ENCODE measurements at regions not wholly inside any gene's neighbourhood (a gene's known extent, or its start where the extent isn't known, plus 50 kb on each side); places are given as distances from the start of the nearest gene placed in this dataset.

DNA sequence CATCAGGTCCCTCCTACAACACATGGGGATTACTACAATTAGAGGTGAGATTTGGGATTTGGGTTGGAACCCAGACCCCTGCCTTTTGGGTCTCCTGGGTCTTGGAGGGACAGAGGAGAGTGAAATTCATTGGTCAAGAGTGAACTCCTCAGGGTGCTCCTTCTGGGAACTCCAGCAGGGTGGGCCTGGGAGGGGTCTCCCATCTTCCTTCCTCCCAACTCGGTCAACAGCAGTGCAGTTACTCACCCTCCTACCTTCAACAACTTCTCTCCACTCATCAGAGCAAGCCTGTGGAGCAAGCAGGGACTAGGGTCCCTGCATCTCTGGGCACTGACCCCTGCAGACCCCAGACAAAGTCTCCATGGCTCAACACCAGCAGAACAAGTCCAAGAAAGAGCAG, 89.3 kb upstream of the TMPRSS2 start:
- ATAC-seq (no peak), DNase-seq (no peak)
- H3K4me1 ChIP-seq (ENCODE audit: low read depth), result peaks cover 5% of the 10 kb centered on the region
- intact Hi-C loops (cut with DNase I, micrococcal nuclease), result no loop called here
- no peaks in the 10 kb centered on the region for H3K9me3 ChIP-seq
- H3K36me3 ChIP-seq (ENCODE audit: low read depth), result no peaks in the 10 kb centered on the region
- H3K4me3 ChIP-seq, result no peak overlapping the region
- TF ChIP-seq, protein P1, sequence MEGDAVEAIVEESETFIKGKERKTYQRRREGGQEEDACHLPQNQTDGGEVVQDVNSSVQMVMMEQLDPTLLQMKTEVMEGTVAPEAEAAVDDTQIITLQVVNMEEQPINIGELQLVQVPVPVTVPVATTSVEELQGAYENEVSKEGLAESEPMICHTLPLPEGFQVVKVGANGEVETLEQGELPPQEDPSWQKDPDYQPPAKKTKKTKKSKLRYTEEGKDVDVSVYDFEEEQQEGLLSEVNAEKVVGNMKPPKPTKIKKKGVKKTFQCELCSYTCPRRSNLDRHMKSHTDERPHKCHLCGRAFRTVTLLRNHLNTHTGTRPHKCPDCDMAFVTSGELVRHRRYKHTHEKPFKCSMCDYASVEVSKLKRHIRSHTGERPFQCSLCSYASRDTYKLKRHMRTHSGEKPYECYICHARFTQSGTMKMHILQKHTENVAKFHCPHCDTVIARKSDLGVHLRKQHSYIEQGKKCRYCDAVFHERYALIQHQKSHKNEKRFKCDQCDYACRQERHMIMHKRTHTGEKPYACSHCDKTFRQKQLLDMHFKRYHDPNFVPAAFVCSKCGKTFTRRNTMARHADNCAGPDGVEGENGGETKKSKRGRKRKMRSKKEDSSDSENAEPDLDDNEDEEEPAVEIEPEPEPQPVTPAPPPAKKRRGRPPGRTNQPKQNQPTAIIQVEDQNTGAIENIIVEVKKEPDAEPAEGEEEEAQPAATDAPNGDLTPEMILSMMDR (IDR thresholded peaks at IDR 0.05), result no peak

DNA sequence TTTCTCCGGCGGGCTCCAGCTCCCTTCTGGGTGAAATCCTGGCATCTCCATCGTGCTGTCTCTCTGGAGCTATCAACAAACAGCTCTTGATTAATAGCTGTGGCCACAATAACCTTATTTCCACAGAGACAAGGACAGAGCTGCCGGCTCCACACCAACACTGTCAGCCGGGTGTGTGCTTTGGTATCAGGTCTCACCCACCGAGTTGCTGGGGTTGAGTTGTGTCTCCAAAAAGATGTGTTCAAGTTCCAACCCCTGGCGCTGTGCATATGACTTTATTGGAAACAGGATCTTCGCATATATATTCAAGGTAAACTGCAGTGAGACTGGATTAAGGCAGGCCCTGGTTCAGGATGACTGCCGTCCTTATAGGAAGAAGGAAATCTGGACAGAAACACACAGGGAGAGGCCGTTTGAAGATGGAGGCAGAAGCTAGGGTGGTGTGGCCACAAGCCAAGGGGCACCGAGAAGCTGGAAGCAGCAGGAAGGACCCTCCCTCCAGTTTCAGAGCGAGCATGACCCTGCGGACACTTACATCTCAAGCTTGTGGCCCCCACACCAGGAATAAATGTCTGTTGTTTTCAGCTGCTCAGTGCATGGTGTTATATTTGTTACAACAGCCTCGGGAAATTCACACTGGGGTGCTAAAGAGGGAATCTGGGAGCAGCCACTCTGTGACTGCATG, 88.4 kb upstream of the TMPRSS2 start:
- H3K4me1 ChIP-seq (ENCODE audit: low read depth), result peaks cover under 1% of the 10 kb centered on the region
- DNase-seq (peak in 1 of 3 donors; percentile 9), ATAC-seq (no peak)
- no peaks in the 10 kb centered on the region for H3K36me3 ChIP-seq (ENCODE audit: low read depth)
- H3K4me3 ChIP-seq, result no peak overlapping the region
- TF ChIP-seq, protein P1 (IDR thresholded peaks at IDR 0.05), result no peak
- no peaks in the 10 kb centered on the region for H3K9me3 ChIP-seq
- intact Hi-C loops (cut with DNase I, micrococcal nuclease), result no loop called here

DNA sequence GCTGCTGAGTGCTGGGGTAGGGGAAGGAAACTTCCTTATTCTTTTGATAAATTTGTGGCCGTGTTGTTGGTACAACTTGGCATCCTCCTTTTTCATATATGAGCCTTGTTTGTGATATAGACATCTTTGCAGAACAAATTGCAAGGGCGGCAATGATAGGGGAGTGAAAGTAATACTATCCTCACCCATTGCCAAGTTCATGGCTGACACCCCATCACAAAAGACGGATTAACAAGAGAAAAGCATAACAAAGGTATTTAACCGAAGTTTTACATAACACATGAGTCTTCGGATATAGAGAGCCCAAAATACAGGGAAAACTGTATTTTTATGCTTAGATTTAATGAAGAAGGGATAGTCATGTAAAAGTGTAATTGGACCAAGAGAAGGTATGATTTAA, 86.3 kb upstream of the TMPRSS2 start:
- intact Hi-C loops (cut with DNase I, micrococcal nuclease), result no loop called here
- Histone ChIP-seq H3K4me3 (no peak overlapping the region), H3K36me3 (ENCODE audit: low read depth) (no peaks in the 10 kb centered on the region), H3K4me1 (ENCODE audit: low read depth) (no peaks in the 10 kb centered on the region), H3K9me3 (no peaks in the 10 kb centered on the region)
- TF ChIP-seq, protein P1 (IDR thresholded peaks at IDR 0.05), result no peak
- ATAC-seq (no peak), DNase-seq (no peak)

DNA sequence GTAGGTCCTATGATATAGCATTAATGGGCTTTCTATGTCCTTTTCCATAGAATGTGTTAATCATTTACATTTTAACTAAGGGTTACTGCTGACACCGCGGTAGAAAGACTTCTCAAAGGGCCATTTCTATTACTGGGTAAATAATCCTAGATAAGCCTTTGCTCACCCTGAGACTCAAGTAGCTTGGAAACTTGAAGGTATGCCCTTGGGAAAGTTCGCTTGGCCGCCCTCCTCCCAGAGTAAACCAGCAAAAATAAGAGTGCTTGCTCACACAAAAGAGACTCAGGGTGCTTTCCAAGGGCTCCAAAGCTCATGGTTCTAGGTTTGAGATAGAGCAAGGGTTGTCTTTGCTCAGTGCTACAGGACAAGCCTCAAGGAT, 85.8 kb upstream of the TMPRSS2 start:
- no peaks in the 10 kb centered on the region for H3K36me3 ChIP-seq (ENCODE audit: low read depth)
- H3K4me1 ChIP-seq (ENCODE audit: low read depth), result no peaks in the 10 kb centered on the region
- peak; percentile 62 for ATAC-seq
- intact Hi-C loops (cut with DNase I, micrococcal nuclease), result no loop called here
- peak in 1 of 3 donors; percentile 29 for DNase-seq
- no peak overlapping the region for H3K4me3 ChIP-seq
- TF ChIP-seq, protein P1 (IDR thresholded peaks at IDR 0.05), result no peak
- H3K9me3 ChIP-seq, result no peaks in the 10 kb centered on the region

DNA sequence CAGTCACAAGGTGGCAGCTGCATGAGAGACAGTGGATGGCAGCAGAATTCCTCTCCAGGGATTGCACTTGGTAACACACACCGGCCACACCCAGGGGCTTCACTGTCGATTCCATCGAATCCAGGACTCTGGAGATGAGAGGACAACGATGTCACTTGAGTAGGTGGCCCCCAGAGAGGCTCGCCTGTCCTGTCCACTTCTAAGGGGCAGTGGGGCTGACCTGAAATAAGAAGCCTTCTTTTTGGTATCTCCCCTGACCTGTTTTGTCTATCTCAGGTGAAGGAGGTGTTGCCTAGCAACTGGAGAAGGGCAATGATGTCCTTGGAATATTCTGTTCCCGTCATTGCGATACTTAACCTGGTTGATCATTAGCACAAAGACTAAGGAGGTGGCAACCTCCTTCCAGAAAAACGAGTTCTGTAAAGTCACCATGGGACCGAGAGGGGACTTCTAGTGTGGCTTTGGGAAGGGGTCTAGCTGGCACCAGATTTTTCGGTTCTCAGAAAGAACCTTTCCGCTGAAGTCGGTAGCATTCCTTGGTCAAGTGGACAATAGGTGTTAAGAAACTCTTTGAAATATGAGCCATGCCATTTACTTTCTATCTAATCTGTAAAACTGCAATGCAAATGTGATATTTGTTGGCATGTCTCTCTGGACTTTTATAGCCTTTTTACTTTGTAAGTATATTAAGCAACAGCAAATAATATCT, 85.2 kb upstream of the TMPRSS2 start:
- ATAC-seq (peak; percentile 80), DNase-seq (peak in 1 of 3 donors; percentile 26)
- no peak overlapping the region for H3K4me3 ChIP-seq
- TF ChIP-seq, protein P1 (IDR thresholded peaks at IDR 0.05), result no peak
- no peaks in the 10 kb centered on the region for H3K9me3 ChIP-seq
- intact Hi-C loops (cut with DNase I, micrococcal nuclease), result no loop called here
- H3K36me3 ChIP-seq (ENCODE audit: low read depth), result no peaks in the 10 kb centered on the region
- H3K4me1 ChIP-seq (ENCODE audit: low read depth), result no peaks in the 10 kb centered on the region
